Gastroesophageal sphincter (tissue), 3 donors: ENCODE measurements at regions not wholly inside any gene's neighbourhood (a gene's known extent, or its start where the extent isn't known, plus 50 kb on each side); places are given as distances from the start of the nearest gene placed in this dataset.

Experiments used
- EP300 ChIP-seq: sonication (generic); formaldehyde crosslinking; IDR thresholded peaks from one replicate; pipeline ENCODE4 v1.6.1; 2017; ENCODE audit warnings: antibody characterized with exemption, mild to moderate bottlenecking
- POLR2A ChIP-seq, 2 donors: fragments of 450-650 bp; IDR thresholded peaks; one replicate each; pipeline ENCODE4 v1.6.1; 2017; ENCODE audit warnings: antibody characterized with exemption in 2 of 2, mild to moderate bottlenecking in 2 of 2, moderate library complexity in 1 of 2
- POLR2AphosphoS5 ChIP-seq: sonication (generic); formaldehyde crosslinking; IDR thresholded peaks from one replicate; pipeline ENCODE4 v1.6.1; 2017; ENCODE audit warnings: antibody characterized with exemption
- TF ChIP-seq, protein P1 (sequence below), 4 experiments: fragments of 200-600 bp in 2 of 4; fragments of 450-650 bp in 2 of 4; sonication (generic) in 1 of 4; IDR thresholded peaks; one replicate each; pipeline ENCODE4 v1.5.1; 2017 to 2019; ENCODE audit warnings: antibody characterized with exemption in 4 of 4, mild to moderate bottlenecking in 2 of 4, moderate library complexity in 2 of 4

DNA sequence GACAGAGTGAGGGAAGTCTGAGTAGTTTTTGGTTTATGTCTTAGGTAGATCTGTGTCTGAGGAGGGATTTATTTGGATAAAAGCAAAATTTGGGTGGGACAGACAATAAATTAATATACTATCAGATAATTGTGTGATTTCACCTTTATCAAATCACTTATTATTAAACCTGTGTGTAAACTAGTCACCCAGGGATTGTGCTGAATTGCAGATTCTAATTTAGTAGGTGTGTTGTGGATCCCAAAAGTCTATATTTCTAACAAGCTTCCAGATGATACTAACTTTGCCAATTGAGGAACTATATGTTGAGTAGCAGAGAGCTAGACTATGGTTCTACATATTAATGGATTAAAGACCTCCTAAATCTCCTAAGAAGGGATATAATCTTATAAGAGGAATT lies 978.5 kb upstream of the FBXO33 start:
- TF ChIP-seq, protein P1, sequence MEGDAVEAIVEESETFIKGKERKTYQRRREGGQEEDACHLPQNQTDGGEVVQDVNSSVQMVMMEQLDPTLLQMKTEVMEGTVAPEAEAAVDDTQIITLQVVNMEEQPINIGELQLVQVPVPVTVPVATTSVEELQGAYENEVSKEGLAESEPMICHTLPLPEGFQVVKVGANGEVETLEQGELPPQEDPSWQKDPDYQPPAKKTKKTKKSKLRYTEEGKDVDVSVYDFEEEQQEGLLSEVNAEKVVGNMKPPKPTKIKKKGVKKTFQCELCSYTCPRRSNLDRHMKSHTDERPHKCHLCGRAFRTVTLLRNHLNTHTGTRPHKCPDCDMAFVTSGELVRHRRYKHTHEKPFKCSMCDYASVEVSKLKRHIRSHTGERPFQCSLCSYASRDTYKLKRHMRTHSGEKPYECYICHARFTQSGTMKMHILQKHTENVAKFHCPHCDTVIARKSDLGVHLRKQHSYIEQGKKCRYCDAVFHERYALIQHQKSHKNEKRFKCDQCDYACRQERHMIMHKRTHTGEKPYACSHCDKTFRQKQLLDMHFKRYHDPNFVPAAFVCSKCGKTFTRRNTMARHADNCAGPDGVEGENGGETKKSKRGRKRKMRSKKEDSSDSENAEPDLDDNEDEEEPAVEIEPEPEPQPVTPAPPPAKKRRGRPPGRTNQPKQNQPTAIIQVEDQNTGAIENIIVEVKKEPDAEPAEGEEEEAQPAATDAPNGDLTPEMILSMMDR (IDR thresholded peaks at IDR 0.05), result no peak
- TF ChIP-seq EP300, result no peak
- TF ChIP-seq POLR2A (IDR thresholded peaks at IDR 0.05), result no peak
- no peak for TF ChIP-seq POLR2AphosphoS5
